Gastroesophageal sphincter (tissue), 3 donors: ENCODE measurements at regions not wholly inside any gene's neighbourhood (a gene's known extent, or its start where the extent isn't known, plus 50 kb on each side); places are given as distances from the start of the nearest gene placed in this dataset.

Source experiments
- EP300 ChIP-seq: sonication (generic); formaldehyde crosslinking; IDR thresholded peaks from one replicate; pipeline ENCODE4 v1.6.1; 2017; ENCODE audit warnings: antibody characterized with exemption, mild to moderate bottlenecking
- POLR2A ChIP-seq, 2 donors: fragments of 450-650 bp; IDR thresholded peaks; one replicate each; pipeline ENCODE4 v1.6.1; 2017; ENCODE audit warnings: antibody characterized with exemption in 2 of 2, mild to moderate bottlenecking in 2 of 2, moderate library complexity in 1 of 2
- POLR2AphosphoS5 ChIP-seq: sonication (generic); formaldehyde crosslinking; IDR thresholded peaks from one replicate; pipeline ENCODE4 v1.6.1; 2017; ENCODE audit warnings: antibody characterized with exemption
- TF ChIP-seq, protein P1 (sequence below), 4 experiments: fragments of 200-600 bp in 2 of 4; fragments of 450-650 bp in 2 of 4; sonication (generic) in 1 of 4; IDR thresholded peaks; one replicate each; pipeline ENCODE4 v1.5.1; 2017 to 2019; ENCODE audit warnings: antibody characterized with exemption in 4 of 4, mild to moderate bottlenecking in 2 of 4, moderate library complexity in 2 of 4

DNA sequence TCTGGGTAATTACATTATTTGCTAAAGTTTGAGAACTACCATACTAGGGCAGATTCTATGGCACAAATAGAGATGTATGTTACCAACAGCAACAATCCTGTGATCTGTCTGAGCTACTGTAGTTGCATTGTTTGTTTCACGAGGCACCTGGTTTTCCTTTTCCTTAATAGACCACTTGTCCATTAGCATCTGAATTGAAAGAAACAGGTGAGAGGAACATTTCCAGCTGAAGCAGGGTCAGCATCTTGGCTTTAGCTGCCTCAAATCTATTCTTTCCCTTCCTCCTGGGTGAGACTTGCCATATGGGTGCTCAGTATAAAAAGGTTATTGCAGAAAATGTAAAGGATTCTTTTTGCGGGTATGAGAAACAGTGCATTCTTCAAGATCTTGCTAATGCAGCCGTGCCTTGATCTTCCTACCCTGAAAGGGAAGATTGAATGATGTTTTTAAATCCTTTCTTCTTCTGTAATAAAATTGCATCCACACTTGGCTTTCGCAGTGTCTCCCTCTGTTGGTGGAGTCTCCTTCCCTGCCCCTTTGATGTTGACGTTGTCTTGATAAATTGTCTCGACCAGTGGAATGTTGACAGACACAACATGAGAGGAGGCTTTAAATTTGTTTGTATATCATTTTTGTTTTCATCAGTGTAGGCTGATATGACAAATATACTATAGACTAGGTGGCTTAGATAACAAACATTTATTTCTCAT, 118.0 kb upstream of the BRINP1 start:
- TF ChIP-seq EP300 (no peak), POLR2A (IDR thresholded peaks at IDR 0.05) (no peak), POLR2AphosphoS5 (no peak)
- TF ChIP-seq, protein P1, sequence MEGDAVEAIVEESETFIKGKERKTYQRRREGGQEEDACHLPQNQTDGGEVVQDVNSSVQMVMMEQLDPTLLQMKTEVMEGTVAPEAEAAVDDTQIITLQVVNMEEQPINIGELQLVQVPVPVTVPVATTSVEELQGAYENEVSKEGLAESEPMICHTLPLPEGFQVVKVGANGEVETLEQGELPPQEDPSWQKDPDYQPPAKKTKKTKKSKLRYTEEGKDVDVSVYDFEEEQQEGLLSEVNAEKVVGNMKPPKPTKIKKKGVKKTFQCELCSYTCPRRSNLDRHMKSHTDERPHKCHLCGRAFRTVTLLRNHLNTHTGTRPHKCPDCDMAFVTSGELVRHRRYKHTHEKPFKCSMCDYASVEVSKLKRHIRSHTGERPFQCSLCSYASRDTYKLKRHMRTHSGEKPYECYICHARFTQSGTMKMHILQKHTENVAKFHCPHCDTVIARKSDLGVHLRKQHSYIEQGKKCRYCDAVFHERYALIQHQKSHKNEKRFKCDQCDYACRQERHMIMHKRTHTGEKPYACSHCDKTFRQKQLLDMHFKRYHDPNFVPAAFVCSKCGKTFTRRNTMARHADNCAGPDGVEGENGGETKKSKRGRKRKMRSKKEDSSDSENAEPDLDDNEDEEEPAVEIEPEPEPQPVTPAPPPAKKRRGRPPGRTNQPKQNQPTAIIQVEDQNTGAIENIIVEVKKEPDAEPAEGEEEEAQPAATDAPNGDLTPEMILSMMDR (IDR thresholded peaks at IDR 0.05): no peak
